B cell (primary cell): ENCODE measurements at regions not wholly inside any gene's neighbourhood (a gene's known extent, or its start where the extent isn't known, plus 50 kb on each side); places are given as distances from the start of the nearest gene placed in this dataset.

ENCODE experiments used
- ATAC-seq: fragments of 200-7000 bp; cut with Tn5 transposase; one replicate; pipeline ENCODE4 v1.10.0; 2021; ENCODE audit warnings: low read depth, mild to moderate bottlenecking, moderate number of reproducible peaks, moderate library complexity
- CTCF ChIA-PET: fragments of 350-600 bp; sonication (Branson Sonifier 250); formaldehyde crosslinking; loops from one replicate; lab custom pipeline; 2021; ENCODE audit warnings: antibody characterized with exemption, inconsistent platforms; lab: Charles Lee
- POLR2A ChIA-PET: fragments of 350-600 bp; sonication (Branson Sonifier 250); formaldehyde crosslinking; loops from one replicate; lab custom pipeline; 2021; ENCODE audit warnings: antibody characterized with exemption; lab: Charles Lee
- DNase-seq: peaks from one replicate; pipeline ENCODE4 v3.0.0; 2013
- H2AFZ ChIP-seq: 2 replicates; pipeline ENCODE4 v1.6.1; 2012; ENCODE audit warnings: mild to moderate bottlenecking, low read depth, low read length; ENCODE audit not compliant: insufficient read depth, poor library complexity, severe bottlenecking
- H3K27ac ChIP-seq, 2 donors: 1 replicate in 1 of 2; 2 replicates in 1 of 2; pipeline ENCODE4 v1.5.1; 2012 to 2013; ENCODE audit warnings: low read length in 2 of 2, mild to moderate bottlenecking in 2 of 2, moderate library complexity in 1 of 2
- H3K27me3 ChIP-seq, 4 experiments: fragments of 200-600 bp in 1 of 4; sonication (generic) in 1 of 4; replicated peaks in 1 of 4; 1 replicate in 2 of 4; 2 replicates in 2 of 4; pipeline versions ENCODE4 v1.6.1 to v1.7.0; 2013 to 2016; ENCODE audit warnings: low read length in 3 of 4, mild to moderate bottlenecking in 2 of 4, mixed read lengths in 1 of 4, moderate library complexity in 1 of 4; ENCODE audit not compliant: insufficient read depth in 4 of 4, control insufficient read depth in 3 of 4; ENCODE audit errors: control extremely low read depth in 1 of 4
- H3K36me3 ChIP-seq, 2 experiments: replicated peaks in 1 of 2; 1 replicate in 1 of 2; 2 replicates in 1 of 2; pipeline versions ENCODE4 v1.6.1 to v1.7.1; 2013; ENCODE audit warnings: low read length in 1 of 2; ENCODE audit not compliant: insufficient read depth in 2 of 2, control insufficient read depth in 1 of 2; ENCODE audit errors: control extremely low read depth in 1 of 2, extremely low read depth in 1 of 2
- H3K4me1 ChIP-seq, 2 donors: fragments of 200-600 bp in 1 of 2; sonication (generic) in 1 of 2; 1 replicate in 1 of 2; 2 replicates in 1 of 2; pipeline versions ENCODE4 v1.5.1 to v1.6.1; 2013 to 2017; ENCODE audit warnings: low read length in 2 of 2; ENCODE audit not compliant: control insufficient read depth in 2 of 2, insufficient read depth in 2 of 2
- H3K4me2 ChIP-seq: replicated peaks from 2 replicates; pipeline ENCODE3; 2012; ENCODE audit warnings: mild to moderate bottlenecking, low read depth, low read length; ENCODE audit not compliant: poor library complexity, severe bottlenecking
- H3K4me3 ChIP-seq, 5 experiments: fragments of 200-600 bp in 1 of 5; sonication (generic) in 1 of 5; 1 replicate in 3 of 5; 2 replicates in 2 of 5; pipeline versions ENCODE4 v1.5.1 to v1.7.0; 2011 to 2016; ENCODE audit warnings: low read length in 4 of 5, mild to moderate bottlenecking in 4 of 5, low read depth in 2 of 5, control low read depth in 1 of 5, moderate library complexity in 1 of 5; ENCODE audit not compliant: insufficient read depth in 1 of 5; ENCODE audit errors: control extremely low read depth in 1 of 5, extremely low read depth in 1 of 5
- H3K79me2 ChIP-seq: fragments of 200-600 bp; sonication (generic); one replicate; pipeline ENCODE4 v1.6.0; 2016; ENCODE audit warnings: low read length; ENCODE audit not compliant: control insufficient read depth, insufficient read depth
- H3K9ac ChIP-seq: fragments of 200-600 bp; sonication (generic); 2 replicates; pipeline ENCODE4 v1.6.1; 2017; ENCODE audit warnings: mild to moderate bottlenecking, low read length, moderate library complexity
- H3K9me3 ChIP-seq, 3 donors: one replicate each; pipeline versions ENCODE4 v1.6.1 to v1.7.1; 2013; ENCODE audit warnings: low read length in 2 of 3; ENCODE audit not compliant: control insufficient read depth in 2 of 3, insufficient read depth in 1 of 3; ENCODE audit errors: control extremely low read depth in 1 of 3
- H4K20me1 ChIP-seq: 2 replicates; pipeline ENCODE4 v1.6.0; 2012; ENCODE audit warnings: mild to moderate bottlenecking, low read length; ENCODE audit not compliant: insufficient read depth, control insufficient read depth, poor library complexity, severe bottlenecking
- H3K27ac Mint-ChIP-seq: one replicate; pipeline ENCODE4 v1.8.0; 2021; ENCODE audit warnings: mixed read lengths
- H3K27me3 Mint-ChIP-seq: one replicate; pipeline ENCODE4 v1.8.0; 2021; ENCODE audit warnings: mixed read lengths
- H3K4me1 Mint-ChIP-seq: one replicate; pipeline ENCODE4 v1.8.0; 2021; ENCODE audit warnings: mixed read lengths
- H3K4me3 Mint-ChIP-seq: one replicate; pipeline ENCODE4 v1.8.0; 2021; ENCODE audit warnings: mixed read lengths
- H3K9me3 Mint-ChIP-seq: one replicate; pipeline ENCODE4 v1.8.0; 2022; ENCODE audit warnings: mixed read lengths; ENCODE audit not compliant: insufficient read depth
- EZH2 ChIP-seq: IDR thresholded peaks from 2 replicates; pipeline ENCODE4 v1.6.1; 2012; ENCODE audit warnings: borderline replicate concordance, low read depth, mild to moderate bottlenecking, moderate library complexity, low read length; ENCODE audit not compliant: insufficient read depth, poor library complexity, severe bottlenecking
- WGBS: methylation state at CpG from one replicate; pipeline ENCODE4 v1.1.5; 2013; ENCODE audit warnings: missing lambda C conversion rate; ENCODE audit not compliant: insufficient coverage; 5-methylcytosine and 5-hydroxymethylcytosine counted together
- intact Hi-C: fragments of 100-400 bp; cut with micrococcal nuclease; formaldehyde crosslinking; loops from one replicate; pipeline ENCODE4 v1.10.0; 2022
- TF ChIP-seq, protein P1 (sequence below): fragments of 200-600 bp; IDR thresholded peaks from one replicate; pipeline ENCODE4 v1.8.0; 2022; ENCODE audit warnings: antibody characterized with exemption, mild to moderate bottlenecking

DNA sequence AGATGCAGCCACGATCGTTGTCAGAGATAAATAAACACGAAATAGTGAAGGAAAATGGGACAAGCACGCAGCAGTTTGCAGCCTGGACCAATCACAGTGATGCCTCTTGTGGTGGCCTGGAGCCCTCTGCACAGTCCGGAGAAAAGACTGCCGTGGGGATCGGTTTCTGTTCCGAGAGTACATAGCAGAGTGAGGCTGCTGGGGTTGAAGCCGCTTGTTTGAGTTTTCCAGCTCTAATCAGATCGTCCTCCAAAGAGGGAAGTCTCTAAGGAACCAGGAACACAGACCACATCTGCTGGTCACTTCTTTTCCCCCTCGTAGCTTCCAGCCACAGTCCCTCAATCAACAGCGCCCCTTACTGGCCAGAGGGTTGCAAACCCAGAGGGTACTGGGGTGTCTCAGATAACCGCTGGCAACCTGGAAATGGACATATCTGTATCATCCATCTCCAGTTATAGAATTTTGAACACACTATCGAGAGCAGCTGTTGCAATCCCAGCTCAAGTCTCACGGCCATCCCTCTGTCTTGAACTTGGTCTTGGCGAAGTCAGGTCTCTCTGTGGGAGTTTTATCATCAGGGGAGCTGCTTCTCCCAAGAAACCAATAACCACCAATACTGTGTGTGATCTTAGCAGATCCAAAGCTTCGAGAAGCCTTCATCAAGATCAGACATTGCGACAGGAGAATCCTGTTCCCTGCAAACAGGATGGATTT lies 57.4 kb downstream of the OLIG1 start:
- no peak overlapping the region for H3K9ac ChIP-seq
- no peaks in the 10 kb centered on the region for H4K20me1 ChIP-seq
- DNase-seq = peak; percentile 20
- intact Hi-C loops = no loop called here
- no peaks in the 10 kb centered on the region for H3K9me3 Mint-ChIP-seq
- peak overlapping the region; percentile 23 for H2AFZ ChIP-seq
- 6% methylated on average over 15 of the region's 18 CpGs for WGBS
- H3K27ac ChIP-seq = no peak overlapping the region
- no peak overlapping the region for H3K4me3 ChIP-seq
- H3K4me1 Mint-ChIP-seq = peaks cover 6% of the 10 kb centered on the region
- peaks cover 55% of the 10 kb centered on the region for H3K27me3 Mint-ChIP-seq
- ChIA-PET POLR2A (no interaction called here), CTCF (interaction anchor here (1.4 kb wide), 1 partner anchor 187 kb away, joined by 6 read pairs; no protein-coding TSS in a partner anchor)
- TF ChIP-seq, protein P1, sequence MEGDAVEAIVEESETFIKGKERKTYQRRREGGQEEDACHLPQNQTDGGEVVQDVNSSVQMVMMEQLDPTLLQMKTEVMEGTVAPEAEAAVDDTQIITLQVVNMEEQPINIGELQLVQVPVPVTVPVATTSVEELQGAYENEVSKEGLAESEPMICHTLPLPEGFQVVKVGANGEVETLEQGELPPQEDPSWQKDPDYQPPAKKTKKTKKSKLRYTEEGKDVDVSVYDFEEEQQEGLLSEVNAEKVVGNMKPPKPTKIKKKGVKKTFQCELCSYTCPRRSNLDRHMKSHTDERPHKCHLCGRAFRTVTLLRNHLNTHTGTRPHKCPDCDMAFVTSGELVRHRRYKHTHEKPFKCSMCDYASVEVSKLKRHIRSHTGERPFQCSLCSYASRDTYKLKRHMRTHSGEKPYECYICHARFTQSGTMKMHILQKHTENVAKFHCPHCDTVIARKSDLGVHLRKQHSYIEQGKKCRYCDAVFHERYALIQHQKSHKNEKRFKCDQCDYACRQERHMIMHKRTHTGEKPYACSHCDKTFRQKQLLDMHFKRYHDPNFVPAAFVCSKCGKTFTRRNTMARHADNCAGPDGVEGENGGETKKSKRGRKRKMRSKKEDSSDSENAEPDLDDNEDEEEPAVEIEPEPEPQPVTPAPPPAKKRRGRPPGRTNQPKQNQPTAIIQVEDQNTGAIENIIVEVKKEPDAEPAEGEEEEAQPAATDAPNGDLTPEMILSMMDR = peak; percentile 30
- no peak for TF ChIP-seq EZH2
- no peaks in the 10 kb centered on the region for H3K36me3 ChIP-seq
- no peaks in the 10 kb centered on the region for H3K9me3 ChIP-seq
- no peak overlapping the region for H3K27ac Mint-ChIP-seq
- peak overlapping the region; percentile 56 for H3K4me3 Mint-ChIP-seq
- H3K4me1 ChIP-seq = peaks cover 5 to 6% of the 10 kb centered on the region in 2 donors
- H3K4me2 ChIP-seq = peak overlapping the region; percentile 34
- ATAC-seq = no peak
- no peaks in the 10 kb centered on the region for H3K79me2 ChIP-seq
- H3K27me3 ChIP-seq = peaks cover 0 to 24% (median 17%) of the 10 kb centered on the region in 4 experiments

DNA sequence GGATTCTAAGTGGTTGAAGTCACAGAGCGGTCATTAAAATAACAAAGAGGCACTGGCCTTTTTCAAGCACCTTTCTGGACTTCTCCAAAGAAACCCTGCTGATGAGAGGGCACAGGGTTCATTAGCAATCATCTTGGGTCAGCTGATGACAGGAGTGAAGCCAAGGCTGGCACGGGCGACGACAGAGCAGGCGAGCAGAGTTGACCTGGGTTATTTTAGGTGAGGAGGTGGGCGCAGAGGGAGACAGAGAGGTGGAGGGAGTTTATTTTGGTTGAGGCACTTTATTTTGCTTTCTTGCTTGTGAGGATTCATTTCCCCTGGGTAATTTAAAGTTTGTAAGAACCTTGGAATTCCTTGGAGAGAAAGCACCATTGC lies 57.9 kb downstream of the OLIG1 start:
- no peak for DNase-seq
- Histone ChIP-seq H3K27me3 (peaks cover 0 to 24% (median 17%) of the 10 kb centered on the region in 4 experiments), H3K79me2 (no peaks in the 10 kb centered on the region), H3K4me3 (no peak overlapping the region), H2AFZ (no peak overlapping the region), H4K20me1 (no peaks in the 10 kb centered on the region), H3K9ac (no peak overlapping the region), H3K36me3 (no peaks in the 10 kb centered on the region), H3K4me1 (peaks cover 5 to 6% of the 10 kb centered on the region in 2 donors), H3K9me3 (no peaks in the 10 kb centered on the region), H3K27ac (no peak overlapping the region), H3K4me2 (no peak overlapping the region)
- Mint-ChIP-seq H3K4me1 (peaks cover 6% of the 10 kb centered on the region), H3K27me3 (peaks cover 59% of the 10 kb centered on the region), H3K27ac (no peak overlapping the region), H3K9me3 (no peaks in the 10 kb centered on the region), H3K4me3 (no peak overlapping the region)
- TF ChIP-seq EZH2 = no peak
- TF ChIP-seq, protein P1 = no peak
- ATAC-seq = no peak
- intact Hi-C loops = no loop called here
- CTCF ChIA-PET = interaction anchor here (1.4 kb wide), 1 partner anchor 188 kb away, joined by 6 read pairs; no protein-coding TSS in a partner anchor
- 62% methylated on average over 6 of the region's 6 CpGs for WGBS
- POLR2A ChIA-PET = no interaction called here
